ENCODE measurements at regions not wholly inside any gene's neighbourhood (a gene's known extent, or its start where the extent isn't known, plus 50 kb on each side); places are given as distances from the start of the nearest gene placed in this dataset.
"Not testable (repeated sequence)": the region's sequence is repeated elsewhere in the genome, so short reads cannot be mapped to it uniquely, and the experiment has no call there.

- DNase-seq (ENCODE audit: low read depth in 2 of 2), result no peak
Measured at GRCh38 chr1:9441451-9442133, 97.7 kb upstream of the SLC25A33 start.

DNA sequence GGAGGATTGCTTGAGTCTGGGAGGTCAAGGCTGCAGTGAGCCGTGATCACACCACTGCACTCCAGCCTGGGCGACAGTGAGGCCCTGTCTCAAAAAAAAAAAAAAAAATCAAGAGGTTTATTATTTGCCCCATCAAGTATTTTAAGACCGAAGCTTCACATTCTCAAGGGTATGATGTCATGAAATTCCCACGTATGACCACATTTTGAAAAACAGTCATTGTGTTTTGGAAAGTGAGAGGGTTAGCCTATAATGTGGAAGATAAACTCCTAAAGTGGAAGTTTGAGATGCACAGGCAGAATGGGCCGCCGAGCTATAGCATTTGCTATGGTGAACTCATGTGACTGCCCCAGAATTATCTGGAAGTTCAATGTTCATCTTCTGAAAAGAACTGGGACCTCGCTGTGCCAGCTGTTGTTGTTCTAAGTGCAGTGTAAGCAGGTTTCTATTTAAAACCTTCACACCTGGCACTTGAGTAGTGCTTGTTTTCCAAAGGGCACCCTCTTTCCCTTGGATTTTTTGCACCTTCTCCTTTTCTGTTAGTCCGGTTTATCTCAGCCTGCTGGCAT lies 96.9 kb upstream of the SLC25A33 start:
- DNase-seq (ENCODE audit: low read depth in 2 of 2), result no peak

- DNase-seq (ENCODE audit: low read depth in 2 of 2), result no peak
Measured at GRCh38 chr1:9442986-9443385, 96.3 kb upstream of the SLC25A33 start.

DNA sequence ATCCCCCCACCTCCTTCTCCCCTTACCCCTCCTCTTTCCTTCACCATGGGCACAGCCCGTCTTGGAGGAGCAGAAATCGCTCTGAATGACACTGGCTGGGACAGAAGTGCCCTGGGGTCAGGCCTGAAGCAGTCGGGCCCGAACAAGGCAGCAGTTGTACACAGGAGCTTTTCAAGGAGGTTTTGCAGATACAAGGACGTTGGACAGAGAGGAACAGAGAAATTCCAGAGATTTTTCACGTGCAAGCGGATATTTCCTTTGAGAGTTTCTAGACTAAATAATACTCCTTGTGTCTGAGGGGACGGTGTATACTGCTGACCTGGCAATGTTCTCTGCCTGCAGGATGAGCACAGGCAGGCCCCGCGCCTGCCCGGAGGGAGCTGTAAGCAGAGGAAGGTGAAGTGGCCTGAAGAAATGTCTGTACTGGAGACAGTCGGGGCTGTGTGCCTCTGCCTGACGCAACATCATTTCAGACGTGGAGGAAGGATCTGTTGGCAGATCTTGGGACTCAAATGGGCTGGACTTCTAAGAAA lies 95.3 kb upstream of the SLC25A33 start:
- no peak for DNase-seq (ENCODE audit: low read depth in 2 of 2)

DNA sequence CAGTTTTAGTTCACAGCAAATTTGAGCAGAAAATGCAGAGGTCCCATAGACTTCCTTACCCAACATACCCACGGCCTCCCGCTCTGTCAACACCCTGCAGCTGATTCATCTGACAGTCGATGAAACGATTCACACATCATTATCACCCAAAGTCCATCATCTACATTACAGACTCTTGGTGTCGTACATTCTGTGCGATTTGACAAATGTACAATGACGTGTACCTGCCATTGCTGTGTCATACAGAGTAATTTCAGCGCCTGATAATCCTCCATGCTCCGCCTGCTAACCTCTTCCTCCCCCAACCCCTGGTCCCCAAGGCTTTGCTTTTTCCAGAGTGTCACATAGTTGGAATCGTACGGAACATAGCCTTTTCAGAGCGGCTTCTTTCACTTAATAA lies 94.7 kb upstream of the SLC25A33 start:
- no peak for DNase-seq (ENCODE audit: low read depth in 2 of 2)

DNA sequence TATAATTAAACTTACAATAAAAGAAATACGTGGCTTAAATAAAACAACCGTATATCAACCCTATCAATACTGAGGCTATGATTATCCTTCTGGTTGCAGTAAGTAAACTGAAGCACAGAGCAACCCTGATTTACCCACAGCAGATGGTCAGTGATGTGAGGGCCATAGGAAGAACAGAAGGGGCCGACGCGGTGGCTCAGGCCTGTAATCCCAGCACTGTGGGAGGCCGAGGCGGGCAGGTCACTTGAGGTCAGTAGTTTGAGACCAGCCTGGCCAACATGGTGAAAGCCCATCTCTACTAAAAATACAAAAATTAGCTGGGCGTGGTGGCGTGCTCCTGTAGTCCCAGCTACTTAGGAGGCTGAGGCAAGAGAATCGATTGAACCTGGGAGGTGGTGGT lies 94.2 kb upstream of the SLC25A33 start:
- DNase-seq (ENCODE audit: low read depth in 2 of 2), result not testable (repeated sequence)

DNA sequence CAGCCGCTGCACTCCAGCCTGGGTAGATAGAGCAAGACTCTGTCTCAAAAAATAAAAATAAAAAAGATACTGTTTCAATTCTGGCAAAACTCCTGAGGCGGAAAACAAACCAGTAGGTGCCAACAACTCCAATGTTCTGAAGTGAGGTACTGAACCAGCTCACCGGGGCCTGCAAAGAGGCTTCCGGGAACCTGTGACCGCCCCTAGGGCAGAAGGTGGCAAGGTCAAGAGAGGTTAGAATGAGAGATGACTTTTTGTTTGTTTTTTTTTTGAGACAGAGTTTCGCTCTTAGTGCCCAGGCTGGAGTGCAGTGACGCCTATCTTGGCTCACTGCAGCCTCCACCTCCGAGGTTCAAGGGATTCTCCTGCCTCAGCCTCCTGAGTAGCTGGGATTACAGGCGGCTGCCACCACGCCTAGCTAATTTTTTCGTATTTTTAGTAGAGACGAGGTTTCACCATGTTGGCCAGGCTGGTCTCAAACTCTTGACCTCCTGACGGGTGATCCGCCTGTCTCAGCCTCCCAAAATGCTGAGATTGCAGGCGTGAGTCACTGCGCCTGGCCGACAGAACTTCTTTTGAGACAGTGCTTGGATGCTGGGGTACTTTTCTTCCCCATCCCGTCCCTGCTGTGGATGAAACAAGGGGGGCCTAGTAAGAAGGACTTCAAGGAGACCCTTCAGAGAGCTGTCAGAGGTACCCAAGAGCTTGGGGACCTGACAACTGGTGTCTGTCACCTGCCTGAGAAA lies 91.9 kb upstream of the SLC25A33 start:
- DNase-seq (ENCODE audit: low read depth in 2 of 2), result no peak

DNA sequence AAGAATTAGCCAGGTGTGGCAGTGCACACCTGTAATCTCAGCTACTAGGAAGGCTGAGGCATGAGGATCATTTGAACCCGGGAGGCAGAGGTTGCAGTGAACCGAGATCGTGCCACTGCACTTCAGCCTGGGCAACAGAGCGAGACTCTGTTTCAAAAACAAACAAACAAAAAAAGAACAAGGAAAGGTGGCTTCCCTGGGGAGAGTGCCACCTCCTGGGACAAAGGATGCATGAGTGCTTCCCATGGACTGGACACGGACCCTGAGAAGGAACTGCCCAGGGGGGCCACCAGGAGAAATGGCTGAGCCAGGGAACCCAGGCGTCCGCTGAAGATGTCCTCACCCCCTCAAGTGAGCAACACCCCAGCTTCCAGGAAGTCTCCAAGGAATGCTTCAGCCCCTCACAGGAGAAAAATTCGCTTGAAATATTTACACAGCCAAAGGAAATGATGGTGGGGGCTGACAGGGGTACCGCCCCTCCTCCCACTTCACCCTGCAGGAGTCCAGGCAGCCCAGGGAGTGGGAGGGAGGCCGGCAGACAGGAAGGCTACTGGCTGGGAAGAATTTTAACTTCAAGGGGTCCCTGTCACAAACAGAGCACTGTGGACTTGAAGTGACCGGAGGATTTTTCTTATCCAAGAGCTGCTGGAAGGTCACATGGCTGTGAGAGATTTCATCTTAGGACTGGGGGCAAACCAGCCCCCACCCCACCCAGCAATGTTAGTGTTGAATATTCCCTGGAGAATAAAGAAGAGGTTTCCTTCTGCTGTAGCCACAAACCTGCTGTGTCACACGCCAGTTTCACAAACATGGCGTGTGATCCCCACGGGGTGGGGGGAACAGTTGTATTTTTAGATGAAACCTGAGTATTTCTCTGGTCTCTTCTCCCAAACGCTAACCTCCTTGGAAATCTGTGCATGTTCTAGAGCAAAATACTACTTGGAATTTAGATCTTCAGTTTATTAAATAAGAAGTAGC lies 90.8 kb upstream of the SLC25A33 start:
- DNase-seq (ENCODE audit: low read depth in 2 of 2), result no peak

GRCh38 chr1:9449110-9449627 lies 90.1 kb upstream of the SLC25A33 start:
- no peak for DNase-seq (ENCODE audit: low read depth in 2 of 2)

GRCh38 chr1:9449976-9450696 lies 89.1 kb upstream of the SLC25A33 start:
- no peak for DNase-seq (ENCODE audit: low read depth in 2 of 2)

DNA sequence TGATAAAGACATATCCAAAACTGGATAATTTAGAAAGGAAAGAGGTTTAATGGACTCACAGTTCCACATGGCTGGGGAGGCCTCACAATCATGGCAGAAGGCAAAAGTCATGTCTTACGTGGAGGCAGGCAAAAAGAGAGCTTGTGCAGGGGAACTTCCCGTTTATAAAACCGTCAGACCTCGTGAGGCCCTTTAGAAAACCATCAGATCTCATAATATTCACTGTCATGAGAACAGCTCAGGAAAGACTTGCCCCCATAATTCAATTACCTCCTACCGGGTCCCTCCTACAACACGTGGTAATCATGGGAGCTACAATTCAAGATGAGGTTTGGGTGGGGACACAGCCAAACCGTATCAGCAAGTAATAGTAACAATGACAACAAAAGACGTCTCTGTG lies 88.2 kb upstream of the SLC25A33 start:
- DNase-seq (ENCODE audit: low read depth in 2 of 2), result no peak

DNA sequence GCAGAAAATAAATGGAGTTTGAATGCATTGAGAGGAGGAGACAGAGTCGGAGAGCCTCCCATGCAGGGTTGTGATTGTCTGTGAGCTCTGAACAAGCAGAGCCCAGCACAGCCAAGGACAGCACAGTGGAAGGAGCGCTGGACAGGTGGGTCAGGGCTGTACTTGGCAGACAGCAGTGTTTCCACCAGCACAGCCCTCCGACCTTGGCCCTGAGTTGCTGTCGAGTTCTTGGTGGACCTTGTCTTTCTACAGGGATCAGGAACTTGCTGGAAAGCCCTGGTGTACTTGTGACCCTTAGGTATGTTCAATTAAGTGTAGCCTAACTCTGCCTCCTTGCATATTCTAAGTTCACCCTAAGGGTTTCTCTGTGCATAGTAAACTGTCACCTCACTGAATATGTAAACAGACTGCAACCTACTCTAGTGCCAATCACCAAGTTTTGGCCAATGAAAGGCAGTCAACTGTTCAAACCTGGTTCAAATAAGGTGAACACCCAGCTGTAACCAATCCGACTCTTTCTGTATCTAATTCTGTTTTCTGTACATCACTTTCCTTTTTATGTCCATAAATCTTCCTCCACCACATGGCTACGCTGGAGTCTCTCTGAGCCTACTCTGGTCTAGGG lies 86.6 kb upstream of the SLC25A33 start:
- DNase-seq (ENCODE audit: low read depth in 2 of 2), result no peak

DNA sequence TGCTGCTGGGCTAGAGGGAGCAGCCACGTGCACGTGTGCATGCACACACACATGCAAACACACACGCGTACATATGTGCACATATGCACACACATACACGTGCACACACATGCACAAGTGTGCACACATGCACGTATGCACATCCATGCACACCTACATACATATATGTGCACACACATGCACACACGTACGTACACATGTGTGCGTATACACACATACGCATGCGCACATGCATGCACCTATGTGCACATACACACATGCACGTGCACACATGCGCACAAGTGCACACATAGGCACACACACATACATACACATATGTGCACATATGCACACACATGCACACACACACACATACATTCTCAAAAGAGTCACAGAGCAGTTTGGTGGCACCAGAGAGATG lies 85.9 kb upstream of the SLC25A33 start:
- DNase-seq (ENCODE audit: low read depth in 2 of 2), result no peak

- DNase-seq (ENCODE audit: low read depth in 2 of 2), result no peak
Measured at GRCh38 chr1:9453779-9454418, 85.4 kb upstream of the SLC25A33 start.

DNA sequence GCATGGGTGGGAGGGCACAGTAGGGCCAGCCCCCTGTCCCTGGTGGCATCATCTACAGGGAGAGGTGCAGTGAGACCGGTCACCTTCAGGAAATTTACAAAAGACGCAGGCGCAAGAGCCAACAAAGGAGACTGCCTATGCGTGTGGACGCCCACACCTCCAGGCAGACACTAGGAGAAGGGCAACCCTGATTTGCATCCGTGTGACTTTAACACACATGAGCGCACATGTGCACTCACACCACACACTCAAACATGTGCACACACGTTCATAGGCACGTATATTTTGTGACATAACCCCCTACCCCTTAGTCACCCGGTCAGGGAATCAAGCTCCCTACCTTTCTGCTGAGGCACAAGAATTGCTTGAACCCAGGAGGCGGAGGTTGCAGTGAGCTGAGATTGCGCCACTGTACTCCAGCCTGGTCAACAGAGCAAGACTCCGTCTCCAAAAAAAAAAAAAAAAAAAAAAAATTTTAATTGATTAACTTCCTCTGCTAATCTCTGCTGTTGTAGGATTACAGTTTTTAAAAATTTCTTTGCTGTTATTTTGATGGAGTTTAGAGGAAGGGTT lies 84.7 kb upstream of the SLC25A33 start:
- DNase-seq (ENCODE audit: low read depth in 2 of 2), result no peak

DNA sequence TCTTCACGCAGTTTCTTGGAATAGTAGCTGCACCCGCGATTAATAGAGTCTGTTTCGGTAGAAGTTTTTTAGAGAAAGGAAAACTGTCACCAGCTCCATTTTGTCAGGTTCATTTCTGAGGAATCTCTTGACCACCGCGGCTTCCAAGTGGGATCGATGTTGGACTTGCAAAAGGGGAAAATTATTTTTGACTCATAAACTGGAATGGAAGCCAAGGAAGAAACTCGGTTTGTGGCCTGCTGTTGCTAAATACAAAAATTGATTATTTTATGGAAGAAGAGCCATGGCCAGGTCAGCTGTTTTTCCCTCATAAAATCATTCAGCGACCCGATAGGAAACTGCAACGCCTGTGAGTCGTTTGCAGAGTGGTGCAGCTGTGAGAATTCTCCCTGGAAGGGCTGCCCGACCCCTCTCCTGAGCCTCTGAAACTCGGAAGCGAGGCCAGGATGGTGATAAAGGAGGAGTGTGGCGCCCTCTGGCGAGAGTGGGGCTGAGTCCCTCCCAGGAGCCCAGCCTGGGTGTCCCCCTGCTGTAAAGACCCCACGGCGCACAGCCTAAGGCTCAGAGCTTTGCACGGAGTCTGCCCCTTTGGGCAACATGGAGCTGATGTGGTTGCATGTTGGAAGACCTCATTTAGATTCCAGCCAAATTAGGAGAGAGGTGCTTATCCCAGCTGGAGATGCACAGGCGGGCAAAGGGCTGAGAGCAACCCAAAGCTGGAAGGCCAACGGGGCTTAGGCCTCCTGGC lies 83.6 kb upstream of the SLC25A33 start:
- peak; percentile 9 to 30 for DNase-seq (ENCODE audit: low read depth in 2 of 2)

GRCh38 chr1:9456833-9457232 lies 82.4 kb upstream of the SLC25A33 start:
- DNase-seq (ENCODE audit: low read depth in 2 of 2), result no peak

GRCh38 chr1:9459816-9460407 lies 79.4 kb upstream of the SLC25A33 start:
- DNase-seq (ENCODE audit: low read depth in 2 of 2), result no peak

All from stimulated activated CD8-positive, alpha-beta memory T cell treated with anti-CD3 and anti-CD28 coated beads, Interleukin-15, amount 100 ng/mL, for 4 hours (primary cell).